ENCODE measurements at regions not wholly inside any gene's neighbourhood (a gene's known extent, or its start where the extent isn't known, plus 50 kb on each side); places are given as distances from the start of the nearest gene placed in this dataset.

DNA sequence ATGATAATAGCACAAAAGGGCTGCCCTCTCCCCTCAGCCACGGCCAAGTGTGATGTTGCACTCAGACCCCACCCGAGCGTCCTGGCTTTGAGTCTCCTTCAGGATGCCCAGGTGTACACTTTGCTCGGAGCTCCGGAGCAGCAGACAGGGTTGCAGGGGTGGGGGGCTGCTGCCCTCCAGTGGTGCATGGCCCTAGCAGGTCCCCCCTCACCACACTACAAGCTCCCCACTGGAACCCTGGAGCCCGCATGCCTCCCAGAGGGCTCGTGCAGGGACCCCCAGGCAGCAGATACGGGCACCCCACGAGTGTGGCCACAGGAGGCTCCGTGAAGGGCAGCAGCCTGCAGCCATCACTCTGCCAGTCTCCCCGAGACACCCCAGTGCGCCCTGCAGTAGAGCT lies 69.9 kb upstream of the C14orf180 start:
- no peak for ATAC-seq
- intact Hi-C loops (cut with micrococcal nuclease), result no loop called here
- no peak for DNase-seq

DNA sequence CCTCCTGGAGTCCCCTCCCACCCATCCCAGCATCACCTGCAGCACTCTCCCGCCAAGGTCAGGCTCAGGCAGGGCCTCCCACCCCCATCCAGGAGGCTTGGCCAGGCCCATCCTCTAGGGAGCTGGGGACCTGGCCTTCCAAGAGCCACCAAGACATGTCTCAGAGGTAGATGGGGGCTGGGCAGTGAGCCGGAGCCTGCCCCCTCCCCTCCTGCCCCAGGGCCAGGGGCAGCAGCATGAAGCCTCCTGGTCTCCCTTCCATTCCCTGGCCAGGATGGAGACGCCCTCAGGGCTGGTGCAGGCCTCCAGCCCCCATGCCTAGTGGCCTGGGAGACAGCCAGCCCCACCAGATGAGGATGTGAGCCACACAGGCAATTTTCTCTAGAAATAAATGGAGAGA lies 69.3 kb upstream of the C14orf180 start:
- ATAC-seq (no peak), DNase-seq (no peak)
- intact Hi-C loops (cut with micrococcal nuclease), result no loop called here

DNA sequence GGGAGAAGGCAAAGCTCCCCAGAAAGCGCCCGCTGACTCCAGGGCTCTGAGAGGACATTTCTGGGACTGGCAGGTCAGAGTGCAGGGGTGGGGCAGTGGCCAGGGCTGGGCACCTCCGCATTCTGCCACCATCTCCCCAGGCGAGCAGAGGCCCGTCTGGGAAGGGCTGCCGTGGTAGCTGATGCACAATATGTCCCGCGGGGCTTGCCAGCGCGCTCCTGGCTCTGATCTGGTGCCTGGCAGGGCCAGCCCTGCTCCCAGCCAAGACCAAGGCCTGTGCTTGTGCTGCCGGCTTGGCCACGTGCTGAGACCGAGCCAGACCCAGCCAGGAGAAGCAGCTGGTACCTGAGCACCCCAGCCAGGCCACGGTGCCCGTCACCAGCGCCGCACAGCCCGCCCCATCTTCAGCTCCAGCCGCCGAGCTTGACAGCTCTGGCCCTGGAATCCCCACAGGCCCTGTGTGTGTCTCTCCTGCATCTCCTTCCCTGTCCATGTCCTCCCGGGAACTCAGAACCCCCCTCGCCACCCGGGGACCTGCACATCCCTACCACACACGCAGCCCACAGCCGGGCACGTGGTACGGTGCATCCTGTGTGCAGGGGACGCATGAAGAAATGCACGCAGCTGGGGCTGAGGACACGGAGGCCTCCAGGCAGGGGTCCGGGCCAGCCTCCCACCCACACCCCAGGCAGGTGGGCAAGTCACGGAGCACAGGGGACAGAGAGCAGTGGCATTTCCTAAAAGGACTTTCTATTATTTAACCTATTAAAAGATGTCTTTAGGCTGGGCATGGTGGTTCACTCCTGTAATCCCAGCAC lies 68.6 kb upstream of the C14orf180 start:
- intact Hi-C loops (cut with micrococcal nuclease), result no loop called here
- peak; percentile 95 for ATAC-seq
- DNase-seq, result peak; percentile 89

DNA sequence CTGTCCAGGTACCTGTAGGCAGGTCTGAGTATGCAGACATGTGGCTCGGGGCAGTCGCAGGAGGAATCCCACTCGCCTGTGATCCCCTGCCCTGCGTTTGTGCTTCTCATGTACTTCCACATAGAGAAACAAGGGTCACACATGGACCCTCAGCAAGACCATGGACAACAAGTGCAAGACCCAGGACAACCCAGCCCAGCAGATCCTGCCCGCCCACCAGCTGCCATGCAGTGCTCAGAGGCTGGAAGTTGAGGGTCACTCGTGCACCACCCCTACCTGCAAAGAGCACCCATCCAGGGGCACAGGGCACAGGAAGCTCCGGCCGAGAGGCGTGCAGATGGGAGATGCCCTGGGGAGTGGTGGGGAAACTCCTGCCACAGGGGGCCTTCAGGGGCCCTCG lies 67.5 kb upstream of the C14orf180 start:
- intact Hi-C loops (cut with micrococcal nuclease), result no loop called here
- ATAC-seq (no peak), DNase-seq (no peak)

DNA sequence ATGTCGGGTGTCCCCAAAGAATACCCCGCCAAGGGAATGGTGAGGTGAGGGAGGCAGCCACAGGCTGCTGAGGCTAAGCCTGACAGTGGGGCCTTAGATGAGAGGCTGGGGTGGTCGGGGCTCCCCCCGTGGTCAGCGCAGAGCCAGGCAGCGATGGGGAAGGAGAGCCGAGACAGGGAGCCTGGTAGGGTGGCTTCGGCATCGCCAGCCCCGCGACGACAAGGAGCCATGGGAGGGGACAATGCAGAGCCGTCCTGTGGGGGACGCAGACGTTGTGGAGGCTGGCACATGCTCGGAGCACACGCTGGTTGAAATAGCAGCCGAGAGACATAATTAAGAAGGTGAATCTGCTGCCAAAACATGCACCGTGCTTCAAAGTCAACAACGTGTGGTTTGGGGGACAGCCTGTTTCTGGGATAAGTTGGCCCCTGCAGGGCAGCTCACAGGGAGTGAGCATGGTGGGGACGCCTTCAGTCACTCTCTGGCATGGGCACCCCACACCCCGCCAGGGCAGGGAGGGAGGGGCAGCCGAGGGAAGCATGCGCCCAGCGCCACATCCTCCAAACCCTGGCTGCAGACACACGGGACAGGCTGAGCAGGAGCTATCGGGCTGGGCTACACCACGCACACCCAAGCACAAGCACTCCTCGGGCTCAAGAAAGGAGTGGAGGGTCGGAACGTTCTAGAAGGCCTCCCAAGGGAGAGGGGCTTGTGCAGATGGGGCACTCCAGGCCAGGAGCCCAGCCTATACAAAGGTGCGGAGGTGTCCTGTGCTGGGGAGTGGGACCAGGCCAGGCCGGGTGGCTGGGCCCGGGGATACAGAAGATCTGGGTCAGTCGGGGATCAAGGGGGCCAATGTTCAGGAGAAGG lies 66.6 kb upstream of the C14orf180 start:
- DNase-seq, result no peak

DNA sequence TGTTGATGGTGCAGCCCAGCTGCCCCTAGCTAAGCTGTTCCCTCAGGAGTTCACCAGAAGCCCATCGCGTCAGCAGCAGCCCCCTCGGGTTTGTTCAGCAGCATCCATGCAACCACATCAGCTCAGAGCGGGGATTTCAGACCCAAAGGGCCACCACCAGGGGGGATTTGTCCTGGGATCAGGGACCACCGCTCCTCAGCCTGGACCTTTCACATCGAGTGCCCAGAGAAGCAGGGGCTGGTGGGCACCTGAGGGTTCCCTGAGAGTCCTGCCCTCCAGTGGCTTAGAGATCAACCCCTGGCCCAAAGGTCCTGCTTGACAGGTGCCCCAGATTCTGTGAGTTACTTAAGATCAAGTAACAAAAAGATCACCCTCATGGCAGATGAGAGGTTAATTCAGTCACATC lies 65.9 kb upstream of the C14orf180 start:
- intact Hi-C loops (cut with micrococcal nuclease), result no loop called here
- ATAC-seq, result no peak
- no peak for DNase-seq

More for the DNA sequence above, 66.6 kb upstream of the C14orf180 start:
- ATAC-seq, result no peak
- intact Hi-C loops (cut with micrococcal nuclease), result no loop called here

DNA sequence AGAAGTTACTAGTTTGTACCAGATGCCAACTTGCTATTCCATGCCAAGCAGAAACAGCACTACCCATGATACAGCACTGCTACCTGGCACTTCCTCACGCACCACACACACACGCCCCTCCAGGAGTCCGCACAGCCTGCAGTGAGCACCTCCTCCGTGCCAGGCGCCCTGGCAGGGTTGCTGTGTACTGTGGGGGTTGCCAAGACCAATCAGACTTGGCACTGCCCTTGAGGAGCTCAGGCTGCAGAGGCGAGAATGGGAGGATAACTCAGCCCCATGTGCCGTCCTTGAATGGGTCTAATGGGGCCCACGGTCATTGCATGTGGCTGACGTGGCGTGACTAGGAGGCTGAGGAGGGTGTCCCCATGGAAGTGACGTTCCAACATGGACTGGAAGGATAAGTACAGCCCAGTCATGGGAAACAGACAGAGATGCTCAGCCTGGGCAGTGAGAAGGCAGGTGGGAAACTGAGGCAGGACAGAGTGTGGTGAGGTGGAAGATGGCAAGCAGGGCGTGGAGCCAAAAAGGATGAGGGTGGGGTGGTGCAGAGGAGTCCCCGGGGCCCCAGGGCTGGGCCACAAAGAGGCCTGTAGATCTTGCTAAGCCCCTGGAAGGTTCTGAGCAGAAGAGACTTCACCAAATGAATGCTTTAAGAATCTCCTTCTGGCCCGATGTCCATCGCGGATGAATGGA lies 65.3 kb upstream of the C14orf180 start:
- intact Hi-C loops (cut with micrococcal nuclease), result no loop called here
- DNase-seq, result peak; percentile 69
- peak; percentile 71 for ATAC-seq

DNA sequence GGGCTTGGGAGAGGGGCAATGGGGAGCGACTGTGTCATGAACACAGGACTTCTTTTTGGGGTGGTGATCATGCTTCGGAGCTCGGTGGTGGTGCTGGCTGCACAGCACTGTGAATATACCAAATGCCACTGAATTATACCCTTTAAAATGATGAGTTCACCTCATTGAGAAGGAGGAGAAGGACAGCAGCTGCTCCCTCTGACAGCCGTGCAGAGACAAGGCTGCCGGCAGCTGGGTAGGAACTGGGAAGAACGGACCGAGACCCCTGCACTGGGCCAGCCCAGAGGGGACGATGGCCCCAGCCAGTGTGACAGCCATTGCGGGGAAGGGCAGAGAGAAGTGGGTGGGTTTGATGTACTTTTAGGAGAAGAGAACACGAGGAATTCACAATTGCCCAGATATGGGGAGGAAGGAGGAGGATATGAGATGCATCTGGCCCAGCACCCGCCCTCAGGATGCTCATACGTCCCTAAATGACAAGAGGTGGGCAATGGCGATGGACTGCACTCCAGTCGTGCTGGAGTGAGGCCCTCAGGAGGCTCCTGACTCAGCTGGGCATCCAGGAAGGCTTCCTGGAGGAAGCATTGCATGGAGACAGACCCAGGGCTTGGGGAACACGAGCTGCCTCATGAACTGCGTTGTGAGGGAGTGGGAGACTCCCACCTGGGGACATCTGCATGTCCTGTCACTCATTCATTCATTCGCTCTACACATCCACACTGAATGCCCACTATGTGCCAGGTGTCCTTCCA lies 64.3 kb upstream of the C14orf180 start:
- DNase-seq, result no peak
- no peak for ATAC-seq
- intact Hi-C loops (cut with micrococcal nuclease), result no loop called here

DNA sequence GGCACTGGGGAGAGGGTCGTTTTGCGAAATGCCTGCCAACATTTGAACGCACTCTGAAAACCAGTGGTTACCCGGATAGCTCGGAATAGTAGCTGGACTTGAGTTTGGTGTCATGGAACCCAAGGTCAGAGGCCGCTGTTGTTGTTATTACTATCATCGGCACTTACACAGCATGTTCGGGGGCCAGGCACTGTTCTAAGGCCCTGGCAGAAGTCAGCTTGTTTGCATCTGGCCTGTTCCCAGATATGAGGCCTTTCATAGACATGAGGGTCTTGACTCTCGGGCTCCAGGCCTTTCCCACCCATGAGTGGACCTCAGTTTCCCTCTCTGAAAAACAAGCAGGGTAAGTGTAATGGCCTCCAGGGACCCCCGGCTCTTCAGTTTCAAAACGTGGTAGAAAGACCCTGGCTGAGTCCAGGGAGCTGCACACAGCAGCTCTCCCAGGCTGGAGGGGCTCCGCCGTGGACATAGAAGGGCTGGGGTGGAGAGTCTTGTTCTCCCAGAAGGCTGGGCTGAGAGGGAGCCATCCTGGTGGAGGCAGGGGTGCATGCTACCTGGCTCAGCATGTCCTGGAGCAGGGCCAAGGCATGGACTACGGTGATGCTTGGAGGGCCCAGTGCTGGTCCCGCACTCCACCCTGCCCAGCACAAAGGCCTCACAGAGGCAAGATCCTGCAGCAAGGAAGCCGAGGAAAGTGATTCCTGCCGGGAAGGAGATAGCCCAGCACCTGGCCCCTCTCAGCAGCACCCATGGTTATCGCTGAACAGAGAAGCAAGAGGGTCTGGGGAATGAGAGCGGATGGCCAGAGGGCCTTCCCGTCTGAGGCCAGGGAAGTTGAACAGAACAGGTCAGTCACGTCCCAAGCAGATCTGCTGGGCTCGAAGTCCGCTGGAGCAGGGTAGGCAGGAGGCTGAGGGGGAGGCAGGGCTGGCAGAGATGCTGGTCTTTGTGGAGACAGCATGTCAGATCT lies 63.5 kb upstream of the C14orf180 start:
- no peak for DNase-seq
- intact Hi-C loops (cut with micrococcal nuclease), result no loop called here

DNA sequence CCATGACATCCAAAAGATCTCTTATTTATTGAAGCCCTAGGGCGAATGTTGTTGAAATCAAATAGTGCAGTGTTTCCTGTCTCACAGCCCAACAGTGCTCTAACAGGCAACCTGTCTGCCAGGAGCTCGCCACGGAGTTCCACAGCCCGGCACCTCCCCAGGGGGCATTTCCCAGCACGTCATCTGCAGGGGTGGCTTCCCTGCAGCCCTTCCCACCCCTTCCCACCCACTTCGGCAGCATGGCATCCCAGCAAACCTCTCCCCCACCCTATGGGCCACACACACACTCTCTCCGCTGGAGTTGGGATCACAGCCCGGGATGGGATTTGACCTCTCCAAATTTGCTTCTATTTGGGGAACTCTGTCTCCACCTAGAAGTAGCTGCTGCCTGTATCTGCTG lies 62.7 kb upstream of the C14orf180 start:
- DNase-seq (no peak), ATAC-seq (no peak)
- intact Hi-C loops (cut with micrococcal nuclease), result no loop called here

More for the DNA sequence above, 63.5 kb upstream of the C14orf180 start:
- ATAC-seq, result no peak

DNA sequence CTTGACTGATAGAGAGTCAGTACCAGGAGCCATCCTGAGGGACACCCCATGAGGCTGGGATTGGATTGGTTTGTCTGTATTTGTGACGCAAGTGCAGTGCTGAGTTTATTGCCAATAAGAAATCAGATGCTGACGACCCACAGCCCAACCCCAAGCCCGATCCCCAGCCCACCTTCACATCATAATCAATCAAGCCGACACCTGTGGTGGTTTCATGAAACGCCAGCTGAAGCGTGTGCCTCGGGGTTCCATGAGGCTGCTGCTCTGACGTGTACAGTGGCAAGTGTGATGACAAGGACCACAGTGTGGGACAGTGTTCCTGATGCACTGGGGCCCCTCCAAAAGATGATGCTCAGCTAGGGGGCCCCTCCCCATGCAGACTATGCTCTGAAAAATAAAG lies 62.1 kb upstream of the C14orf180 start:
- no peak for ATAC-seq
- intact Hi-C loops (cut with micrococcal nuclease), result no loop called here

DNA sequence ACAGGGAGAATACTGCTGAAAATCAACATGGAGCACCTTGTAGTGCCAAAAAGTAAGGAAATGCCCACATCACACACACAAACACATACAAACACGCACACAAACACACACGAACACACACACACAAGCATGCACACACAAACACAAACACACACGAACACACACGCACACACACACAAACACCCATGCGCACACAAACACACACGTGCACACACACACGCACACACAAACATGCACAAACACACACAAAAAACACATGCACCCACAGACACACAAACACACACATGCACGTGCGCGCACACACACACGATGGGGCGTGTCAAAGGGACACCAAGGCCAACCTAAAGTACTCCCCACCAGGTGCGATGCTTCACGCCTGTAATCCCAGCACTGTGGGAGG lies 61.7 kb upstream of the C14orf180 start:
- intact Hi-C loops (cut with micrococcal nuclease), result no loop called here
- ATAC-seq (no peak), DNase-seq (no peak)

More for the DNA sequence above, 62.1 kb upstream of the C14orf180 start:
- DNase-seq, result no peak

DNA sequence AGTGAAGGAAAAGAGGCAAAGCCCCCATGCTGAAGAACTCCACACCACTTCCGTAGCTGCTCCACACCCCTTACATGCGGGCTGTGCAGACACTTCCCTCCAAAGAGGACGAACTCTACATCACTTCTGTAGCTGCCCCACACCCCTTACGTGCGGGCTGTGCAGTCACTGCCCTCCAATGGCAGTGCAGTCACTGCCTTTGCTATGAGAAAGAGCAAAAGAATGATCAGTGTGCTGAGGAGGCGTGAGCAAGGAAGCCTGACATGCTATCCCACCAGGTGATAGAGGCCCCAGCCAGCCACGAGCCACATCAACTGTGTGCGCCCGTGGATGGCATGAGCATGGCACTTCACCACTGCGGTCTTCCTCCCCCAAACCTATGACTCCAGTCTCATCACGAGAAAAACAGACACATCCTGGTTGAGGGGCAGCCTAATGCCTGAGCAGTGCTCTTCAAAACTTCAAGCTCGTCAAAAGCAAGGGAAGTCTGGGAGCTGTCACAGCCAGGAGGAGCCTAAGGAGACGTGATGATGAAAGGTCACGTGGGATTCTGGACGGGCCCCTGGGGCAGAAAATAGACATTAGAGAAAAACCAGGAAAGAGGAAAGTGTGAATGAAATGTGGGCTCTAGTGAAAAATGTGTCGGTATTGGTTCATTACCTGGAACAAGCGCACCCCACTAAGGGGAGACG lies 60.8 kb upstream of the C14orf180 start:
- no peak for DNase-seq
- intact Hi-C loops (cut with micrococcal nuclease), result no loop called here
- ATAC-seq, result no peak

DNA sequence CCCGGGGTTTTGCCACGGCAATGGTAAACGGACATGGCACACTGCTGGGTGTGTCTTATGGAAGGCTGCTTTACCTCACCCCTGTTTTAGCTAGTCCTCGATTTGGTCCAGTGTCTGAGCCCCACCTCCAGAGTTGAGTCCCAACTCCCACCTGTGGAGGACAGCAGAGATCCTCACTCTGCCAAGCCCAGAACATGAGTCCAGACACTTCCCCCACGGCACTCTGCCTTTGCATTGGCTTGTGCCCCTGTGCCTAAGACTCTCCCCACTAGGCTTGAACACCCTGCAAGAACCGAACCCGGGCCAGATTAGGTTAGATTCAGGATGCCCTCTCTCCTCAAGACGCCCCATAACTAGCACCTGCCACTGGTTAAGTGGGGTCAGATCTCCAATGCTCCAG lies 59.8 kb upstream of the C14orf180 start:
- intact Hi-C loops (cut with micrococcal nuclease), result no loop called here
- DNase-seq (no peak), ATAC-seq (no peak)

DNA sequence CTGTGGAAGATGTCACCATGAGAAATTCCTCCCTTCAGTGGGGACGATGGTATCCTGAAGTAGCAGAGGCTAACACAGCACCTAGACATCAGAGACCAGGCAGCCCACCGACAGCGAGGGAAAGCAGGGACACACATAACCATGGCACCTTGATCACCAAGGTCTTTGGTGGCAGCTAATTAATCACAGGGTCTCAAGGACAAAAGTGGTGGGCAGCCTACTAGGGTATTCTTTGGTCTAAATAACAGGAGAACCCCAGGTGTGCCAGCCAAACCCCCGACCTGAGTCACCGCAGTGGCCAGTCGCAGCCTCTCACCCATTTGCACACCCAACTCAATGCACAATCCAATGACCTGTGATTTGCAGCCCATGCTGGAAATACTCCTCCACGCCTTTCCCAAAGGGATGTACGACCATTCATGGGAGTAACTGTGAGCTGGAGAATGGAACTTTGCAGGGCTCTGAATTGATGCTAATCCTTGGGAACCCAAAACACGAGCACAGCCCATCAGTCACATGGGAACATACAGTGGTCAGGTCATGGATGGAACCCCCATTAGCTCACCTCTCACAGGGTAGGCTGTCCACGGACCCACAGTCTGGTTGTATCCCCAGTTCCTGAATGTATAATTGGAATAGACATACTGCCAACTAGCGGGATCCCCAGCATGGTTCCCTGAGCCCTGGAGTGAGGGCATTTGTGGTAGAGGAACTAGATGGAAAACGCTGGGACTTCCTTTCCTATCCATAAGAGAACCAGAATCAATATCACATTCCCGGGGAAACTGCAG lies 58.7 kb upstream of the C14orf180 start:
- intact Hi-C loops (cut with micrococcal nuclease), result no loop called here
- ATAC-seq (no peak), DNase-seq (no peak)

DNA sequence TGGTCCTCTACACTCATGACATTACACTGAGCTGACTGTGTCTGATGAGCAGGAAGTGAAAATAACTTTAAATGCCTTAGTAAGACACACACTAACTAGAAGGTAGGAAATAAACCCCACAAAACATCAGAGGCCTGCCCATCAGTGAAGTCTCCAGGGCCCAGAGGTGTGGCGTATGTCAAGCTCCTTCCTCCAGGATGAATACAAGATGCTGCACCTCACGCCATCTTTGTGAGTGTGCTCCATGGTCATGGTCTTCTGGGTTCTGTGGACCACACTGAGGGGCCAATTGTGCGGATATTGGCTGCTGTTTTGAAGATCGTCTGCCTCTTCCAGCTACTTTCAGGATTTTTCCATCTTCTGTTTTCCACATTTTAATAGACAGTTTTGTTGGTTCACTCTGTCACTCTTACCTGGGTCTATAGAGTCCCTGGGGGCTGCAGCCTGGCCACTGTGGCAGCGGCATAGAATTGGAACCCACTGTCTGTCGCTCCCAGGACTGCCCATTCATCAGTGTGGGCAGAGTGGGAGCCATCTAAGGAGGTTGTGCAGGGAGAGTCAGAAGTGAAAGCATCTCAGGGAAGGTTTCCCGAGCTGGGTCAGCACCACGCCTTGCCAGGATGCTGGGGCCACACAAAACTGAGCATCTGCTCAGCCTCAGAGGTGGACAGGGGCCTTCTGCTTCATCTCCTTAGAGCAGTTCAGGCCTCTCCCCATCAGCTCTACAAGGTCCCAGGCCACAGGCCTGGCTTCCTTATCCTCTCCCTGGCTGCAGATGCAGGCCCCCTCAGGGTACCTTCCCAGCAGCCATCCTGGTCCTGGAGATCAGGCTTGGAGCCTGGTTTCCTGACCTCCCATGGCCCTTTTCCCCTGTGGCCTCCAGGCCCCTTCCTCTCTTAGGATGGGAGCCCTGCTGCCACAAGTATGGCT lies 57.5 kb upstream of the C14orf180 start:
- intact Hi-C loops (cut with micrococcal nuclease), result no loop called here
- DNase-seq (no peak), ATAC-seq (no peak)

Measured in left ventricle myocardium superior (tissue), 1 donor.